ENCODE measurements at regions not wholly inside any gene's neighbourhood (a gene's known extent, or its start where the extent isn't known, plus 50 kb on each side); places are given as distances from the start of the nearest gene placed in this dataset.

DNA sequence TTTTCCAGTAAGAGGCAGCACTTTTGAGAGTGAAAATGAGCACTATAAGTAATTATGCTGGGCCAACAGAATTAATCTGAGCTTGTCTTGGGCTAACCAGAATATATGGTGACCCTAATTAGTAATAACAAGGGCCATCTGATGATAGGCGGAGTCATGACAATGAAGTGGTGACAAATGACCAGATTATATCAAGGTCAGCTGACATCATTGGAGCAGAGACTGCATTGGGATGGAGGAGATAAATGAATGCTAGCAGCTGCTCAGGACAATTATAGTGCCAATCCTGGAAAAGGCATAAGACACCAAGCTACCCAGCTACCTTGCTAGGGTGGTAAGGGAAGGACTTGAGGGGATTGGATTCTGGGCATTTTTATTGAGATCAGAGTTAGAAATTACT is 1548.7 kb downstream of the RPA4 start:
- H3K4me1 Mint-ChIP-seq = no peaks in the 10 kb centered on the region
- H3K9me3 ChIP-seq (ENCODE audit: control insufficient read depth in 2 of 3, low read length in 3 of 3) = no peaks in the 10 kb centered on the region
- no peak overlapping the region for H3K4me3 Mint-ChIP-seq
- H3K4me3 ChIP-seq (ENCODE audit: low read length) = no peak overlapping the region
- H3K27me3 ChIP-seq (ENCODE audit: control insufficient read depth in 2 of 2, insufficient read depth in 2 of 2, low read length in 2 of 2) = no peaks in the 10 kb centered on the region
- H3K27me3 Mint-ChIP-seq = no peaks in the 10 kb centered on the region
- intact Hi-C loops (cut with micrococcal nuclease) = no loop called here
- ChIA-PET CTCF (no interaction called here), POLR2A (no interaction called here)
- no peaks in the 10 kb centered on the region for H3K36me3 ChIP-seq (ENCODE audit: control insufficient read depth in 2 of 3, insufficient read depth in 3 of 3, low read length in 3 of 3)
- peaks cover 0 to 4% (median 0%) of the 10 kb centered on the region in 11 donors for H3K9me3 Mint-ChIP-seq
- H3K4me1 ChIP-seq (ENCODE audit: control insufficient read depth in 2 of 2, insufficient read depth in 2 of 2, low read length in 2 of 2) = no peaks in the 10 kb centered on the region
- H3K36me3 Mint-ChIP-seq = no peaks in the 10 kb centered on the region
- no peak overlapping the region for H3K27ac Mint-ChIP-seq
- H3K27ac ChIP-seq (ENCODE audit: low read depth, low read length) = no peak overlapping the region
- ATAC-seq (no peak), DNase-seq (no peak)

- H3K4me3 Mint-ChIP-seq = no peak overlapping the region
- H3K36me3 Mint-ChIP-seq = no peaks in the 10 kb centered on the region
- H3K4me3 ChIP-seq (ENCODE audit: low read length) = no peak overlapping the region
- H3K36me3 ChIP-seq (ENCODE audit: control insufficient read depth in 2 of 3, insufficient read depth in 3 of 3, low read length in 3 of 3) = no peaks in the 10 kb centered on the region
- H3K27ac ChIP-seq (ENCODE audit: low read depth, low read length) = no peak overlapping the region
- H3K27ac Mint-ChIP-seq = no peak overlapping the region
- H3K27me3 ChIP-seq (ENCODE audit: control insufficient read depth in 2 of 2, insufficient read depth in 2 of 2, low read length in 2 of 2) = no peaks in the 10 kb centered on the region
- ChIA-PET POLR2A (no interaction called here), CTCF (no interaction called here)
- H3K9me3 Mint-ChIP-seq = peaks cover 0 to 3% (median 0%) of the 10 kb centered on the region in 11 donors
- no peaks in the 10 kb centered on the region for H3K4me1 ChIP-seq (ENCODE audit: control insufficient read depth in 2 of 2, insufficient read depth in 2 of 2, low read length in 2 of 2)
- no peaks in the 10 kb centered on the region for H3K9me3 ChIP-seq (ENCODE audit: control insufficient read depth in 2 of 3, low read length in 3 of 3)
- H3K27me3 Mint-ChIP-seq = no peaks in the 10 kb centered on the region
- intact Hi-C loops (cut with micrococcal nuclease) = no loop called here
- ATAC-seq = no peak
- no peak for DNase-seq
- no peaks in the 10 kb centered on the region for H3K4me1 Mint-ChIP-seq
These were observed 1564.8 kb downstream of the RPA4 start for GRCh38 chrX:98448524-98448923.

DNA sequence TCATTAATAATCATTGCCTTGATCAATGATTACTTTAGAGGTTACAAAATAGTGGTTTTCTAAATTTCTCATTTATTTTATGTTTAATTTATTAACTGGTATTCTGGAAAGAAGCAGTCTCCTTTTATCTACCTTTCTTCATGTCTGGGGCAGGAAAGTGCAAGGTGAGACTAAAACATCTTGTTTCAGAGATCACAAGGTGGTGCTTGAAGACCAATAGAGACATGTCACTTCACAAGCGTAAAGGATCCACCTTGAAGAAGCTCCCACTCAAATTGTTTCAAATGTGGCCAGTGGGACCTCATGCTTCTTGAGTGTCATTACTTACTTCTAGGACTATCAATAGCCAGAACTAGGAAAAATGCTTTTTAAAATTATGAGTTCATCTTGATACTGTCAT is 1568.7 kb downstream of the RPA4 start:
- H3K4me1 Mint-ChIP-seq = no peaks in the 10 kb centered on the region
- H3K36me3 Mint-ChIP-seq = no peaks in the 10 kb centered on the region
- POLR2A ChIA-PET = no interaction called here

GRCh38 chrX:98459669-98460068 is 1576.0 kb downstream of the RPA4 start:
- Mint-ChIP-seq H3K27ac (no peak overlapping the region), H3K4me1 (no peaks in the 10 kb centered on the region), H3K27me3 (no peaks in the 10 kb centered on the region), H3K36me3 (no peaks in the 10 kb centered on the region), H3K9me3 (peaks cover 0 to 4% (median 0%) of the 10 kb centered on the region in 11 donors), H3K4me3 (no peak overlapping the region)
- DNase-seq (no peak), ATAC-seq (no peak)
- intact Hi-C loops (cut with micrococcal nuclease) = no loop called here
- ChIA-PET POLR2A (no interaction called here), CTCF (no interaction called here)
- Histone ChIP-seq H3K27me3 (ENCODE audit: control insufficient read depth in 2 of 2, insufficient read depth in 2 of 2, low read length in 2 of 2) (no peaks in the 10 kb centered on the region), H3K36me3 (ENCODE audit: control insufficient read depth in 2 of 3, insufficient read depth in 3 of 3, low read length in 3 of 3) (no peaks in the 10 kb centered on the region), H3K4me1 (ENCODE audit: control insufficient read depth in 2 of 2, insufficient read depth in 2 of 2, low read length in 2 of 2) (no peaks in the 10 kb centered on the region), H3K27ac (ENCODE audit: low read depth, low read length) (no peak overlapping the region), H3K9me3 (ENCODE audit: control insufficient read depth in 2 of 3, low read length in 3 of 3) (no peaks in the 10 kb centered on the region), H3K4me3 (ENCODE audit: low read length) (no peak overlapping the region)

More for the DNA sequence above, 1568.7 kb downstream of the RPA4 start:
- Mint-ChIP-seq H3K27me3 (no peaks in the 10 kb centered on the region), H3K4me3 (no peak overlapping the region), H3K9me3 (peaks cover 0 to 3% (median 0%) of the 10 kb centered on the region in 11 donors), H3K27ac (no peak overlapping the region)
- no peaks in the 10 kb centered on the region for H3K9me3 ChIP-seq (ENCODE audit: control insufficient read depth in 2 of 3, low read length in 3 of 3)
- intact Hi-C loops (cut with micrococcal nuclease) = no loop called here
- no peaks in the 10 kb centered on the region for H3K36me3 ChIP-seq (ENCODE audit: control insufficient read depth in 2 of 3, insufficient read depth in 3 of 3, low read length in 3 of 3)
- DNase-seq (no peak), ATAC-seq (no peak)
- CTCF ChIA-PET = no interaction called here
- H3K4me1 ChIP-seq (ENCODE audit: control insufficient read depth in 2 of 2, insufficient read depth in 2 of 2, low read length in 2 of 2) = no peaks in the 10 kb centered on the region
- H3K27ac ChIP-seq (ENCODE audit: low read depth, low read length) = no peak overlapping the region
- H3K27me3 ChIP-seq (ENCODE audit: control insufficient read depth in 2 of 2, insufficient read depth in 2 of 2, low read length in 2 of 2) = no peaks in the 10 kb centered on the region
- no peak overlapping the region for H3K4me3 ChIP-seq (ENCODE audit: low read length)

DNA sequence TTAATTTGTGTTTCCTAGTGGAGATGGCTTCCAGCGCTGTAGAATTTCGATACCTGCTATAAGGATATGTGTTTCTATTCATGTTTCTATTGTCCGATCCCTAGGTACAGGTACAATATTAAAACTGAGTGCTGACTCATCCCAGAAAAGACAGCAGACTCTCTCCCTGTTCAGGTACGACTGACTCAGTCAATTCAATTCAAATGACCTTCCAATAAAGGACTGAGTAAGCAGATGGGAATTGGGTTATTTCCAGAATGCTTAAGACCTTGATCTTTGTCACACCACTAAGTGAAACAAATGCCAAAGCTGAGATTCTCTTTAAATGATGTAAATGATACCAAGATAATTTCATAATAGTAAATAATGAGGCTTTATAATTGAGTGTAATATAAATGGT is 1596.9 kb downstream of the RPA4 start:
- H3K9me3 ChIP-seq (ENCODE audit: control insufficient read depth in 2 of 3, low read length in 3 of 3) = no peaks in the 10 kb centered on the region
- no peaks in the 10 kb centered on the region for H3K36me3 ChIP-seq (ENCODE audit: control insufficient read depth in 2 of 3, insufficient read depth in 3 of 3, low read length in 3 of 3)
- Mint-ChIP-seq H3K9me3 (peaks cover 0 to 2% (median 0%) of the 10 kb centered on the region in 11 donors), H3K4me3 (no peak overlapping the region), H3K27me3 (no peaks in the 10 kb centered on the region), H3K36me3 (no peaks in the 10 kb centered on the region), H3K27ac (no peak overlapping the region), H3K4me1 (no peaks in the 10 kb centered on the region)
- CTCF ChIA-PET = no interaction called here
- DNase-seq (no peak), ATAC-seq (no peak)
- H3K4me1 ChIP-seq (ENCODE audit: control insufficient read depth in 2 of 2, insufficient read depth in 2 of 2, low read length in 2 of 2) = no peaks in the 10 kb centered on the region
- H3K4me3 ChIP-seq (ENCODE audit: low read length) = no peak overlapping the region
- no peaks in the 10 kb centered on the region for H3K27me3 ChIP-seq (ENCODE audit: control insufficient read depth in 2 of 2, insufficient read depth in 2 of 2, low read length in 2 of 2)
- intact Hi-C loops (cut with micrococcal nuclease) = no loop called here
- no peak overlapping the region for H3K27ac ChIP-seq (ENCODE audit: low read depth, low read length)
- POLR2A ChIA-PET = no interaction called here

- Mint-ChIP-seq H3K9me3 (peaks cover 0 to 2% (median 0%) of the 10 kb centered on the region in 11 donors), H3K4me1 (no peaks in the 10 kb centered on the region), H3K27ac (no peak overlapping the region), H3K27me3 (no peaks in the 10 kb centered on the region), H3K4me3 (no peak overlapping the region), H3K36me3 (no peaks in the 10 kb centered on the region)
- H3K4me3 ChIP-seq (ENCODE audit: low read length) = no peak overlapping the region
- no peak overlapping the region for H3K27ac ChIP-seq (ENCODE audit: low read depth, low read length)
- H3K9me3 ChIP-seq (ENCODE audit: control insufficient read depth in 2 of 3, low read length in 3 of 3) = no peaks in the 10 kb centered on the region
- H3K27me3 ChIP-seq (ENCODE audit: control insufficient read depth in 2 of 2, insufficient read depth in 2 of 2, low read length in 2 of 2) = no peaks in the 10 kb centered on the region
- DNase-seq = no peak
- ChIA-PET POLR2A (no interaction called here), CTCF (no interaction called here)
- intact Hi-C loops (cut with micrococcal nuclease) = no loop called here
- H3K36me3 ChIP-seq (ENCODE audit: control insufficient read depth in 2 of 3, insufficient read depth in 3 of 3, low read length in 3 of 3) = no peaks in the 10 kb centered on the region
- ATAC-seq = no peak
- no peaks in the 10 kb centered on the region for H3K4me1 ChIP-seq (ENCODE audit: control insufficient read depth in 2 of 2, insufficient read depth in 2 of 2, low read length in 2 of 2)
These were observed 1597.9 kb downstream of the RPA4 start for GRCh38 chrX:98481636-98482035.

DNA sequence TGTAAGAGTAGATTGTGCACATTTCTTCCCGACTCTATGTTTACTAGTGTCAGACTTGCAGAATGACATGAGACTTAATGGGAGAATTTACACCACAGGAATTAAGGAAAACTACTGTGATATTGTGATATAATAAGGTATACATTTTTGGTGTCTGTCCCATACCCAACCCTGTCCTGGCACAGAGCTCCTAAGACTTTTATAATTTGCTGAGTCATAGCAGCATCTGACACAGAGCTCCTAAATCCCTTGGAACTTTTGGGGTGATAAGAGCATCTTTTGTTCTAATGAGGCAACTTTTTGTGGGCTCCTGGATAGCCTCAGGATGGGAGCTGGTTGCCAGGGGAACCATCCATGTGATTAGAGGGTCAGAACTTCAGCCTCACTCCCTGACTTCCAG is 1607.0 kb downstream of the RPA4 start:
- H3K36me3 Mint-ChIP-seq = no peaks in the 10 kb centered on the region
- Histone ChIP-seq H3K9me3 (ENCODE audit: control insufficient read depth in 2 of 3, low read length in 3 of 3) (no peaks in the 10 kb centered on the region), H3K36me3 (ENCODE audit: control insufficient read depth in 2 of 3, insufficient read depth in 3 of 3, low read length in 3 of 3) (no peaks in the 10 kb centered on the region), H3K27ac (ENCODE audit: low read depth, low read length) (no peak overlapping the region), H3K27me3 (ENCODE audit: control insufficient read depth in 2 of 2, insufficient read depth in 2 of 2, low read length in 2 of 2) (no peaks in the 10 kb centered on the region), H3K4me3 (ENCODE audit: low read length) (no peak overlapping the region), H3K4me1 (ENCODE audit: control insufficient read depth in 2 of 2, insufficient read depth in 2 of 2, low read length in 2 of 2) (no peaks in the 10 kb centered on the region)
- ChIA-PET CTCF (no interaction called here), POLR2A (no interaction called here)
- H3K9me3 Mint-ChIP-seq = peaks cover 0 to 5% (median 0%) of the 10 kb centered on the region in 11 donors
- DNase-seq = no peak
- no peak overlapping the region for H3K27ac Mint-ChIP-seq
- intact Hi-C loops (cut with micrococcal nuclease) = no loop called here
- H3K4me1 Mint-ChIP-seq = no peaks in the 10 kb centered on the region
- no peak for ATAC-seq
- no peaks in the 10 kb centered on the region for H3K27me3 Mint-ChIP-seq
- H3K4me3 Mint-ChIP-seq = no peak overlapping the region

Measured in naive thymus-derived CD4-positive, alpha-beta T cell (primary cell).